GM12874 (cell line): ENCODE measurements at regions not wholly inside any gene's neighbourhood (a gene's known extent, or its start where the extent isn't known, plus 50 kb on each side); places are given as distances from the start of the nearest gene placed in this dataset.

Source experiments
- TF ChIP-seq, protein P1 (sequence below): IDR thresholded peaks from 2 replicates; pipeline ENCODE4 v1.5.1; 2011; ENCODE audit warnings: low read depth, mild to moderate bottlenecking, control low read depth, low read length, moderate library complexity; ENCODE audit not compliant: insufficient read depth

DNA sequence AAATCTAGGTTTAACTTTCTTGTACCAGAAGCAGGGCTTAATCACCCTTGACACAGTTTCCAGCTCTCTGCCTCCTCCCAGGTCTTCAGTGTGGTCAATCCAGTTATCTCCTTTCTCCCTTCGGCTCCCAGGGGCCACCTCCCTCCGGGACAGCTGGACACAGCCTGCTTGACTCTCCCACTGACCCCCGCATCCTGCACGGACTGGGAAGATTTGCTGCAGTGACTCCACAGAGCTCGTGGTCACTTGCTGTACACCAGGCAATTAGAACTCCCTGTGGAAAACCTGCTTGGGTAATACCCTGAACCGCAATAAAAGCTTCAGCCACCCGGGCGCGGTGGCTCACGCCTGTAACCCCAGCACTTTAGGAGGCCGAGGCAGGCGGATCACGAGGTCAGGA lies 116.5 kb downstream of the NUFIP1 start:
- TF ChIP-seq, protein P1, sequence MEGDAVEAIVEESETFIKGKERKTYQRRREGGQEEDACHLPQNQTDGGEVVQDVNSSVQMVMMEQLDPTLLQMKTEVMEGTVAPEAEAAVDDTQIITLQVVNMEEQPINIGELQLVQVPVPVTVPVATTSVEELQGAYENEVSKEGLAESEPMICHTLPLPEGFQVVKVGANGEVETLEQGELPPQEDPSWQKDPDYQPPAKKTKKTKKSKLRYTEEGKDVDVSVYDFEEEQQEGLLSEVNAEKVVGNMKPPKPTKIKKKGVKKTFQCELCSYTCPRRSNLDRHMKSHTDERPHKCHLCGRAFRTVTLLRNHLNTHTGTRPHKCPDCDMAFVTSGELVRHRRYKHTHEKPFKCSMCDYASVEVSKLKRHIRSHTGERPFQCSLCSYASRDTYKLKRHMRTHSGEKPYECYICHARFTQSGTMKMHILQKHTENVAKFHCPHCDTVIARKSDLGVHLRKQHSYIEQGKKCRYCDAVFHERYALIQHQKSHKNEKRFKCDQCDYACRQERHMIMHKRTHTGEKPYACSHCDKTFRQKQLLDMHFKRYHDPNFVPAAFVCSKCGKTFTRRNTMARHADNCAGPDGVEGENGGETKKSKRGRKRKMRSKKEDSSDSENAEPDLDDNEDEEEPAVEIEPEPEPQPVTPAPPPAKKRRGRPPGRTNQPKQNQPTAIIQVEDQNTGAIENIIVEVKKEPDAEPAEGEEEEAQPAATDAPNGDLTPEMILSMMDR, result no peak

DNA sequence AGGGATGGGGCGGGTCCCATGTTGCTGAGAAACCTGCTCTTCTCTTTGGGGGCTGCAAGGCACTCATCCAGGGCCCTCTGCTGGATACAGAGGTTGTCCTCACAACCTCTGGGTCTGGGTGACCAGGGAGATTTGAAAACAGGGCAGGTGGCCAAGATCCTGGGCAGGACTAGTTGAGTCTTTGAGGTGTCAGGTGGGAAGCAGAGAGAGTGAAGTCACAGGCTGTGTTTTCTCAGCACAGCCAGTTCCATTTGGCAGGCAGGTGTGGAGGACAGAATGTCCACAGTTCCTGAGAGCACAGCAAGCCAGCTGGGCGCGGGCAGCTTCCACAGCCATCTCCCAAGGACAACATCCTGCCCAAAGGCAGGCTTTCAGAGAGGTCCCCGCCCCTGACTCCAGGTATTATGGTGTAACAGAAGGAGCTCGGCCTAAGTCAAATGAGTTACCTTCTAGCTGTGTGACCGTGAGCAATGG lies 118.8 kb downstream of the NUFIP1 start:
- TF ChIP-seq, protein P1, result no peak

DNA sequence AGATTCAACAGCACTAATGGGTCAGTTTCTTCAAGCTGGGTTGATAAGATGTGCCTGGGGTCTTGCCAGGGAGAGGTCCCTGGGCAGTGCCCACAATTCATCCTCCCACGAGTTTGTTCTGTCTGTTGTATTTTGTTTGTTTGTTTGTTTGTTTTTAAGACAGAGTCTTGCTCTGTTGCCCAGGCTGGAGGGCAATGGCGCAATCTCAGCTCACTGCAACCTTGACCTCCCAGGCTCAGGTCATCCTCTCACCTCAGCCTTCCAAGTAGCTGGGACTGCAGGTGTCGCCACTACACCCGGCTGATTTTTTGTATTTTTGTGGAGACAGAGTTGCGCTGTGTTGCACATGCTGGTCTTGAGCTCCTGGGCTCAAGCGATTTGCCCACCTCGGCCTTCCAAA lies 120.1 kb downstream of the NUFIP1 start:
- TF ChIP-seq, protein P1, result no peak

DNA sequence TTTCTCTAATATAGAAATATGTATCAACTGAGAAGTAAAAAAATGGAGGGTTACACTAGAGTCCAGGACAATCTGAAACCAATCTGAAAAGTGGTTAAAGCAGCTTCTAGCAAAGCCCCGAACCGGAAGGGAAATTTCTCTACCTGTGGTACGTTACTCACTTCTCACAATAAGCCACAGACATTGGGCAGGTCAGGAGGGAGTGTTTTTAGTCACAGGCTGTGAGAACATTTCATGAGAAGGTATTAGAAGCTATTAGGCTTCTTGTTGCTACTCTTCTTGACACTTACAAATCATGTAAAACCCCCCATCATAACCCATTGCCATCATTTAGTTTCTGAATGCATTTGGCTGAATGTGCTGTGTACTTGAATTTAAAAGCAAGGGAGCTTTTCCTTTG lies 120.9 kb downstream of the NUFIP1 start:
- TF ChIP-seq, protein P1, result no peak

DNA sequence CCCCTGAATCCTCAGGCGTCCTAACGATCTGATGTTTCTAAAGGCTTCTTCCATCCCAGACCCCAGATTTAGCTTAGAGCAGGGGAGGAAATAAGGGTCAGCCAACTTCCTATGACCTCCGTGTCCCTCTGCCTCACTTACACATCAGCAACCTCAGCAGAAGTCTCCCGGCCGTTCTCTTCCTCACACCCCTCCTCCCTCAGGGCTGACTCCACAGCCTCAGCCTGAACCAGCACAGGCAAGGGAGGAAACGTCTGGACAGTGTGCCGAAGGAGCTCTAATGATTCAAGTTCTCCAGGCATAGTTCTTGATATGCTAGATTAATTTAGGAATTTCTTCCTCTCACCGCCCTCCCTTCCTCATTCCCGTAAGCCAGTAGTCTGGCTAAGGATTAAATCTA lies 121.4 kb downstream of the NUFIP1 start:
- TF ChIP-seq, protein P1, result no peak

DNA sequence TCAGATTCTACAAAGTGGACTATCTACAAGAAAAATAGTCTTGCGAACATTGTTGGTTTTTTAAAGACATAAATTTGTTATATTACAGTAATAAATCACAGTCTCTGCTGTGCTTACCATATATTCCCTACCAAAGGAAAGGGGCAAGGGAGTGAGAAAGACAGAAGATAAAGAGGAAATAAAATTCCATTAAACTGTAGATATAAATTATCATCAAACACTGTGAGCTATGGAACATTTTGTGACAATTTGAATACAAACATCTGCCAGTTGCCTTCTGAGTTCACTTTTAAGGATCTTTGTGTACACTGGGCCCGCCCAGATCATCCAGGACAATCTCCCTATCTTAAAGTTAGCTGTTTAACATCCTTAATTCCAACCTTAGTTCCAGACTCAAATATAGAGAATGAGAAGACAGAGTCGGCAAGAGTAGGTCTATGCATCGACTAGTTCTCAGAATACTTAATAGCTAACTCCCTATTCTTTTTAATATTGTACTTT lies 122.8 kb downstream of the NUFIP1 start:
- TF ChIP-seq, protein P1, result no peak

DNA sequence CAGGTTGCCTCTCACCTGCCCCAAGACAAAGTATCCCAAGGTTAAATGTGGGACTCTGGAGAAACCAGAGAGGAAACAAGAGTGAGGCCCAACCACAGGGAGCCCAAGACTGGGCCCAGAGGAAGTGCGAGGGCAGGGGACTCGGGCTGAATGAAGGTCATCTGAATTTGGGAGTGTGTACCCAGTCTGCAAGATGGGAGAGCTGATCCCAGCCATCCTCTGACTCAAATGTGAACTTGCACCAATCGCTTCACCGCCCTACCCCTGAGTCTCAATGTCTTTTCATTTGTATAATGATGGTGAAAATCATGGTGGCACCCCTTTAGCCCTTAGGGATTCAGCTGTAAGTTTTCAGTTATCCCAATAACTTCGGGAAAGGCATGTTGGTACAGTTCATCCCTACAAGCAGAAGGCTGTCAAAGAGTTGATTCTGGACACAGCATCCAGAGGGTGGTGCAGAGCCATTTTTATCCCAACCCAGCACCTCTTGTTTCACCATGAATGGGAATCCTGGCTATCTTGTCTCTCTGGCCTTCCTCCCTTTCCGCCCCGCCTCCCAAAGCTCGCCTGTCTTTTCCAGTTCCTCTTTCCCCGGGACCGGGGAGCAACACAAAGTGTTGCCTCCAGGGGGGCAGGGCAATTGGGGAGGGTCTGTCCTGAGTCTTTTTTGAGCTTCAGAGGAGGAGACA lies 123.4 kb downstream of the NUFIP1 start:
- TF ChIP-seq, protein P1, result no peak
